RPMI7951 (cell line): ENCODE measurements at regions not wholly inside any gene's neighbourhood (a gene's known extent, or its start where the extent isn't known, plus 50 kb on each side); places are given as distances from the start of the nearest gene placed in this dataset.
A peak's percentile ranks its signal among the peaks of the same experiment; 100 is the strongest.

Experiments used
- DNase-seq: peaks from one replicate; pipeline ENCODE4 v3.0.0-alpha.2; 2012; ENCODE audit warnings: low read depth

- DNase-seq = peak; percentile 7
Measured at GRCh38 chr3:146382386-146382785, 87.0 kb downstream of the PLSCR2 start.

GRCh38 chr3:146380046-146380445 is 89.3 kb downstream of the PLSCR2 start:
- DNase-seq = no peak

- DNase-seq = no peak
Measured at GRCh38 chr3:146375219-146375618, 94.1 kb downstream of the PLSCR2 start.

- DNase-seq = no peak
Measured at GRCh38 chr3:146374146-146374545, 95.2 kb downstream of the PLSCR2 start.

GRCh38 chr3:146371902-146372301 is 97.5 kb downstream of the PLSCR2 start:
- DNase-seq = no peak

GRCh38 chr3:146368882-146369523 is 100.4 kb downstream of the PLSCR2 start:
- DNase-seq = no peak

GRCh38 chr3:146359841-146360240 is 108.9 kb upstream of the PLSCR4 start:
- DNase-seq = no peak

GRCh38 chr3:146354421-146354820 is 103.5 kb upstream of the PLSCR4 start:
- peak; percentile 24 for DNase-seq

GRCh38 chr3:146350852-146351251 is 99.9 kb upstream of the PLSCR4 start:
- DNase-seq = no peak

- no peak for DNase-seq
Measured at GRCh38 chr3:146345900-146346299, 95.0 kb upstream of the PLSCR4 start.

GRCh38 chr3:146343551-146343950 is 92.6 kb upstream of the PLSCR4 start:
- no peak for DNase-seq

GRCh38 chr3:146342989-146343388 is 92.1 kb upstream of the PLSCR4 start:
- no peak for DNase-seq

- DNase-seq = peak; percentile 50
Measured at GRCh38 chr3:146339349-146339748, 88.4 kb upstream of the PLSCR4 start.

GRCh38 chr3:146337991-146338390 is 87.1 kb upstream of the PLSCR4 start:
- no peak for DNase-seq

GRCh38 chr3:146335386-146335785 is 84.5 kb upstream of the PLSCR4 start:
- DNase-seq = no peak

- DNase-seq = peak; percentile 23
Measured at GRCh38 chr3:146334151-146334550, 83.2 kb upstream of the PLSCR4 start.

GRCh38 chr3:146331967-146332366 is 81.1 kb upstream of the PLSCR4 start:
- DNase-seq = no peak

- peak; percentile 63 for DNase-seq
Measured at GRCh38 chr3:146326875-146327543, 76.1 kb upstream of the PLSCR4 start.

GRCh38 chr3:146325170-146325569 is 74.3 kb upstream of the PLSCR4 start:
- no peak for DNase-seq

GRCh38 chr3:146322216-146322817 is 71.4 kb upstream of the PLSCR4 start:
- DNase-seq = peak; percentile 23

GRCh38 chr3:146314871-146315270 is 64.0 kb upstream of the PLSCR4 start:
- DNase-seq = no peak

GRCh38 chr3:146313746-146314111 is 62.8 kb upstream of the PLSCR4 start:
- DNase-seq = peak; percentile 74

GRCh38 chr3:146313031-146313745 is 62.3 kb upstream of the PLSCR4 start:
- peak; percentile 39 for DNase-seq
